OCI-LY3 (cell line): ENCODE measurements at regions not wholly inside any gene's neighbourhood (a gene's known extent, or its start where the extent isn't known, plus 50 kb on each side); places are given as distances from the start of the nearest gene placed in this dataset.

Source experiments
- CTCF ChIP-seq: fragments of 200-600, 300-600 bp; sonication (generic); IDR thresholded peaks from 2 replicates; pipeline ENCODE4 v1.5.1; 2014; ENCODE audit warnings: antibody characterized with exemption, low read length, low read depth
- EZH2phosphoT487 ChIP-seq: fragments of 200-600 bp; shearing (Covaris generic); IDR thresholded peaks from 2 replicates; pipeline ENCODE4 v1.6.1; 2018; ENCODE audit warnings: antibody characterized with exemption, mixed run types, low read depth

- TF ChIP-seq CTCF, result no peak
- no peak for TF ChIP-seq EZH2phosphoT487
Measured at GRCh38 chr4:140267576-140267975, 105.9 kb upstream of the SCOC start.
